HG03342 (cell line): ENCODE measurements at regions not wholly inside any gene's neighbourhood (a gene's known extent, or its start where the extent isn't known, plus 50 kb on each side); places are given as distances from the start of the nearest gene placed in this dataset.
A peak's percentile ranks its signal among the peaks of the same experiment; 100 is the strongest.

Source experiments
- ATAC-seq: cut with Tn5 transposase; IDR thresholded peaks from one replicate; pipeline ENCODE4 v1.9.1; 2021; ENCODE audit warnings: mild to moderate bottlenecking, moderate library complexity; ENCODE audit not compliant: unreplicated experiment

DNA sequence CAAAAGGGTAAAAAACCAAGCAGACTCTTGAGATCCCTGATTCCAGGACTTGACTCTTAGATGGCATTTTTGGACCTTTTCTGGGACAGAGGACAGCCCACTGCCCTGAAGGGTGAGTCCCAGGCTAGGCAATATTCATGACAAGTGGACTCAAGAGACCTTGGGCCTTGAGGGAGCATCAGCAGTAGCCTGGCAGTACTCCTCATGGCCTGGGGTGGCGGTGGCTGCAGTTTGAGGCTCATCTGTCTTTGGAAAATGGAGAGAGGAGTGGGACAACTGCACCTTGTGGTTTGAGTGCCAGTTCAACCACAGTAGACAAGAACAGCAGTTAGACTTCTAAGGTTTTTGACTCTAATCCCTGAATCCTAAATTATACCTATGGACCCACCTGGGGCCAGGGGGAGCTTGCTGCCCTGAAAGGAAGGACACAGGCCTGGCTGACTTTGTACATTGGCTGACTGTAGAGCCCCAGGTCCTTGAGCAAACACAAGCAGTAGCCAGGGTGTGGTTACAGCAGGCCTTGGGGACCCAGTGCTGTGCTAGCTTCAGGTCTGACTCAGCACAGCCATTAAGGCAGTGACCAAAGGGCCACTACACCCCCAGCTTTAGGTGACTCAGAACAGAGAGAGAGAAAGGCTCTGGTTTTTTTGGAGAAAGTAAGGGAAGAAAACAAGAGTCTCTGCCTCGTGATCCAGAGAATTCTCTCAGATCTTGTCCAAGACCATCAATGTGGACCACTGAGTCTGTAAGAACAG, 1023.2 kb downstream of the KCNT2 start:
- no peak for ATAC-seq

DNA sequence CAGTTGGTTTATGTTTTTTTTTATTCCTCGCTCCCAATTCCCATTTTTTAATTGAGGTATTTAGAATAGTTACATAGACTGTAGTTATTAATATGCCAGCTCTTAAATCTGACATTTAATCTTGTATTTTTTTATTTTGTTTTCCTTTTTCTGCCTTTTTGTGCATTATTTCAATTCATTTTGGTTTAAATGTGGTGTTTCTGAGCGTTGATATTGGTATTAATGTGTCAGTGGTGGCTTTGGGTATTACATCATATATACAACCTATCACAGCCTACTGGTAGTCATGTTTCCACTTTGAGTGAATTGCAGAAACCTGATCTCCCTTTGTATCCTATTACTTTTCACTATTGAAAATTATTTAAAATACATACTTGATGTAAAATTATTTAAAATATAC, 1027.3 kb downstream of the KCNT2 start:
- ATAC-seq: peak; percentile 58

DNA sequence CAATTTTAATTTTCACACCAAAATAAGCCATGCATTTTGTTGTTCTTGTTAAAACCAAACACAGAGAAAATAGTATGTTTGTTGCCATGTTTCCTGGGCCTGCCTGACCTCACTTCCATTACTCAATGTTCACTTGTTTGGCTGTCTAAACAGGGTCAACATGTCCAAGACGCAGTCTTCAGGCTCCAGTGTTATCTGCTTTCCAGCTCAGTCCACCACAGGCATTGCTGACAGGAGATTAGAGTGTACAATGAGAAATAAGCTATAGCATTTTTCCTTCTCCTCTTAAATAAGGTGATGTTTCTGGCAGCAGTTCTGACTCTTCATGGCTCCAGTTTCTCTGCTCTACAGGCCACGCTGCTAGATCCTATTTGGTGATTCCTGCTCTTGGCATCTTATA, 1030.5 kb downstream of the KCNT2 start:
- no peak for ATAC-seq

DNA sequence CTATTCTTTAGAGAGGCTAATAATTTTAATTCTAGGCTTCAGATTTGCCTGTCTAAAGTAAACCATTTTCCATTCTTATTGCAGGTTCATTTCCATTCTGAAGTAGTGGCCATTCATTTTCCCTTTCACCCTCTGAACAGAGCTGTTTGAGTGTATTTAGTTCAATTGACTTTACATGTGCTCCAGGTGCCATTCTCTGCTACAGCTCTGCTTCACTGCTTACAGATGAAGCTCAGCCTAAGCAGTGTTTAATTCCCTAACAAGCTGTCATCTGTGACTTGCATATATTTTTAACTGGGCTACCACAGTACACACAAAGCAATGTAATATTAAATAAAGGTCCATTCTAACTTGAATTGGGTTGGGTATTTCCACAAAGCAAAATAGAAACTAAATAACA, 1031.6 kb downstream of the KCNT2 start:
- ATAC-seq: no peak

DNA sequence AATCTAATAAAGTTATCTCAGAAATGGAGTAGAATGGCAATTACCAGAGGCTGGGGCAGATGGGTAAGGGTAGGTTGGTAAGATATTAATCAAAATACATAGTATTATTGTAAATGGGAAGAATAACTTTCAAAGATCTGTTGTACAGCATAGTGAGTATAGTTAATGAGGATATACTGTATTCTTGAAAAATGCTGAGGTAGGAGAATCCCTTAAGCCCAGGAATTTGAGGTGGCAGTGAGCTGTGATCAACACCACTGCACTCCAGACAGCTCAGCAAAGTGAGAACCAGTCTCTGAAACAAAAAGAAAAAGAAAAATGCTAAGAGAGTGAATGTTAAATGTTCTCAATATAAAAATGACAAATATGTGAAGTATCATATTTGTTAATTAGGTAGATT, 1033.7 kb downstream of the KCNT2 start:
- no peak for ATAC-seq

DNA sequence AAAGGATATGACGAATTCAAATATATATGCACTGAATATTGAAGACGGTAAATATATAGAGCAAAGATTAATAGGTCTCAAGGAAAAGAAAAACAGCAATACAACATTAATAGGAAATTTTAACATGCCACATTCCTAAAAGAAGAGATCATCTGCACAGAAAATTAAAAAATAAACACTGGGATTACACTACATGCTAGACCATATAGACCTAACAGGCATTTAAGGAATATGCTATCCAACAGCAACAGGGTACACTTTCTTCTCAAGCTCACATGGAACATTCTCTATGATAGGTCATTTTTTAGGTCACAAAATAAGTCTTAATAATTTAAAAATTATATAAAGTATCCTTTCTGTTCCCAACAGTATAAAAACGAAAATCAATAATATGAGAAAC, 1038.3 kb downstream of the KCNT2 start:
- ATAC-seq: no peak

DNA sequence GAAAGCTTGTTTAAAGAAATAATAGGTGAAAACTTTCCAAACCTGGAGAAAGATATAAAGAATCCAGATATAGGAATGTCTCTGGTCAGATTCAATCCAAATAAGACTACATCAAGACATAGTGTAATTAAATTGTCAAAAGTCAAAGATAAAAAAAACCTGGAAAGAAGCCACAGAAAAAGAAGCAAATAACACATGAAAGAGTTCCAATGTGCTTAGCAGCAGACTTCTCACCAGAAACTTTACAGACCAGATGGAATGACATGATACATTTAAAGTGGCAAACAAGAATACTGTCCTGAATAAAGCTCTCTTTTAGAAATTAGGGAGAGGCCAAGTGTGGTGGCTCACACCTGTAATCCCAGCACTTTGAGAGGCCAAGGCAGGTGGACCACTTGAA, 1039.9 kb downstream of the KCNT2 start:
- ATAC-seq: no peak

DNA sequence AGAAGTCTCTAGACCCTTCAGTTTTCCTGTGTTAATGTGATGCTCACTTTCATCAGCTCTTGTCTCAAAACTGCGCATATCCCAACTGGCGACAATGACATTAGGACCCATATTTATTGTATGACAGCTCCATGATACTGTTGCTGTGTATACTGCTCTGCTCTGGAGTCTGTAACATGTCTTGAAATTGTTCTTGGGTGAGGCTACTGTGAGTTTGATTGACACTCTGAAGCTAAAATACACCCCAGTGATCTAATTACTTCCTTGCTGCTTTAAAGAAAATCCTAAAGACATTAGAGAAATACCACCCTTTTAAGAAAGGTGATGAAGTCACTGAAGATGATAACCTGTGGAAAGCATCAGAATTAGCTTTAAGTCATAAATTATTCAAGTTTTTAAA, 1046.2 kb downstream of the KCNT2 start:
- ATAC-seq: no peak

DNA sequence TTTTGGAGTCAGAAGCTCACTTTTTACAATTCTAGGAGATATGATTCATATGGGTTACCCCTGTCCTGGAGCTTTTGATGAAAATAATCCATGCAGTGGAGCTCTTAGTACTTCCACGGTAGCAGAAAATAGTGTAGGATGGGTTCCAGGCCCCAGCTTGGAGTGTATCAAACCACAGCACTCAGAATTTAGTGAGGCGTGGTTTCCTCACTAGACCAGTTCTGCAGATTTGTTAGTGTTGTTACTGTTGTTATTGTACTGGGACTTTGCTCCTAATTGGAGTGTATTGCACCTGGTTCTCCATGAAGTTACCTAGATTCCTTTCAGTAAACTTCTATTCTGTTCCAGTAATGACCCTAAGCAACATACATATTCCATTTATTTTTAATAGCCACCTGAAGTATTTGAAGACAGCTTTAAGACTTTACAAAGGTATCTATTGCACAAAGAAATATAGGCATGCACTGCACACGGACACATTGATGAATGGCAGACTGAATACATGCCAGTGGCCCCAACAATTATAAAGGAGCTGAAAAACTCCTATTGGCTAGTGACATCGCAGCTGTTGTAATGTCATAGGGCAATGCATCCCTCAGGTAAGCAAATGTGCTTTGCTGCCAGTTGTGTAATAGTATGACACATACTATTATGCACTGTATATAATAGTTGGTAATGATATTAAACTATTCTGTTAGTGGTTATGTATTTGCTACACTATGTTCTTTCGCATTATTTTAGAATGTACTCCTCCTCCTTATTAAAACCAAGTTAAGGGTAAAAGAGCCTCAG, 1058.0 kb downstream of the KCNT2 start:
- ATAC-seq: no peak

DNA sequence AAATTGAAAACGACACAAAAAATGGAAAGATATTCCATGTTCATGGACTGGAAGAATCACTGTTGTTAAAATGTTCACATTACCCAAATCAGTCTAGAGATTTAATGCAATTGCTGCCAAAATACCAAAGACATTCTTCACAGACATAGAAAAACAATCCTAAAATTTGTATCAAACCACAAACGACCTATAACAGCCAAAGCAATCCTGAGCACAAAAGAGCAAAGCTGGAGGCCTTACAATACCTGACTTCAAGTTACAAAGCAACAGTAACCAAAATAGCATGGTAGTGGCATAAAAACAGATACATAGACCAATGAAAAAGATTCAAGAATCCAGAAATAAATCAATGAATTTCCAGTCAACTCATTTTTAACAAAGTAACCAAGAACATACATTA, 1077.3 kb downstream of the KCNT2 start:
- no peak for ATAC-seq

DNA sequence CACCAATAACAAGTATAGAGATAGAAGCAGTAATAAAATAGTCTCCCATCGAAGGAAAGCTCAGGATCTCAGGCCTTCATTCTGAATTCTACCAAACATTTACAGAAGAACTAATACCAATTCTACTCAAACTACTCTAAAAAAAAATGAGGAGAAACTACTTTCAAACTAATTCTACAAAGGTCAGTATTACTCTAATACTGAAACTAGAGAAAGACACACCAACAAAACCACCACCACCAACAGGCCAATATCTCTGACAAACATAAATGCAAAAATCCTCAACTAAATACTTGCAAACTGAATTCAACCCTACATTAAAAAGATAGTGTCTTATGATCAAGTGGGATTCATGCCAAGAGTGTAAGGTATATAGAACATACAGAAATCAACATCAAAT, 1078.4 kb downstream of the KCNT2 start:
- ATAC-seq: no peak

DNA sequence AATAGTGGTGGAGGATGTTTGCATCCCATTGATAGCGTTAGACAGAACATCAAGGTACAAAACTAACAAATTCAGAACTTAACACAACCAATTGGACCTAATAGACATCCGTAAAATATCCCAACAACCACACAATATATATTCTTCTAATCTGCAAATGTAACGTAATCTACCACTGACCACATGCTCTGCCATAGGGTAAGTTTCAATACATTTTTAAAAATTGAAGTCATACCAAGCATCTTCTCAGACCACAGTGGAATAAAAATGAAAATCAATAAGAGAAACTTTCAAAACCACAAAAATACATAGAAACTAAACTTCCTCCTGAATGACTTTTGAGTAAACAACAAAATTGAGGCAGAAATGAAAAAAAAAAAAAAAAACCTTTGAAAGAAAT, 1087.5 kb downstream of the KCNT2 start:
- ATAC-seq: no peak

DNA sequence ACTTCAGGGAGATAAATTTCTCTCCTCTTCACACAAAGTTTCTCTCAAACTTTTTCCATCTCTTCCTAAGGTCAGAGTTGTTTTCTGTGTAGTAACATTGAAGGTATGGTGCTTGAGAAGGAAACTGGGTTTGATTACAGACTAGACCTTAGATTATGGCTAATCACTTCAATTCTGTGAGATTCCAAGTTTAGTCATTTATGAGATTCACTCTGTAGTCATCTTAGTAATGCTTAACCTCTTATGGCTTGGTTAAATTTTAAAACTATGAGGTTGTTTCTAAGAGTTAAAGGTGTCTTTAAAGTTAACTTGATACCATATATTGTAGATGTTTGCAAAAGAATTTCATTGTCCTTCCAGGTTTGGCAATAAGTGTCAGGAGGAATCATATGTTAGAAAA, 1092.2 kb downstream of the KCNT2 start:
- ATAC-seq: no peak

DNA sequence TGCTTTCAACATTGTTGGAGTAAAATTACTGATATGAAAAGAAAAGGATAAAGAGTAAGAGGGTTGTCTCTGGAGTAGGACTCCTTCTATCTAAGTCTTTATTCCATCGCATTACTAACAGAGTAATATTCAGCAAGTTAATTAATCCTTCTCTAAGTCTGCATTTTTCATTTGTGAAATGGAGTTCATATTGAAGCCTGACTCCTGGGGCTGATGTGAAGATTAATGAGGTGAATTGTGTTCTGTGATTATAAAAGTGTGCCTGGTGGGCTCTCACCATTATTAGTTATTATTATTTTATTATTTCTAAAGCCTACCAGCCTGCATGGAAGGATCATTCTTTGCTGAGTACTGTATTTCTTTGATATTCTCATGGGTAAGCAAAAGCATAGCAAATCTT, 1096.7 kb downstream of the KCNT2 start:
- ATAC-seq: no peak

DNA sequence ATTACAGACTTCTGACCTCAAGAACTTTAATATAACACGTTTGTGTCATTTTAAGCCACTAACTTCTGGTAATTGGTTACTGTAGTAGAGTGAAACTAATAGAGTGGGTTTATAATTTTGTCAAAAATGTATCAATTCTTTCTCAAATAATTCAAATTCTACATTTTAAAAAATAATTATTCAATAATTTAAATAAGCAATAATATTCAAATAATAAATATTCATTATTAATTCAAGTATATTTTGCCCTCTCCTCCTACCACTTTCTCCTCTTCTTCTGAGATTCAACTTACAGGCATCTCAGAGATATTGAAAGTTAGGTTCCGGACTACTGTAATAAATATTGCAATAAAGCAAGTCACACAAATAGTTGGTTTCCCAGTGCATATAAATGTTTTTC, 1107.1 kb downstream of the KCNT2 start:
- no peak for ATAC-seq

DNA sequence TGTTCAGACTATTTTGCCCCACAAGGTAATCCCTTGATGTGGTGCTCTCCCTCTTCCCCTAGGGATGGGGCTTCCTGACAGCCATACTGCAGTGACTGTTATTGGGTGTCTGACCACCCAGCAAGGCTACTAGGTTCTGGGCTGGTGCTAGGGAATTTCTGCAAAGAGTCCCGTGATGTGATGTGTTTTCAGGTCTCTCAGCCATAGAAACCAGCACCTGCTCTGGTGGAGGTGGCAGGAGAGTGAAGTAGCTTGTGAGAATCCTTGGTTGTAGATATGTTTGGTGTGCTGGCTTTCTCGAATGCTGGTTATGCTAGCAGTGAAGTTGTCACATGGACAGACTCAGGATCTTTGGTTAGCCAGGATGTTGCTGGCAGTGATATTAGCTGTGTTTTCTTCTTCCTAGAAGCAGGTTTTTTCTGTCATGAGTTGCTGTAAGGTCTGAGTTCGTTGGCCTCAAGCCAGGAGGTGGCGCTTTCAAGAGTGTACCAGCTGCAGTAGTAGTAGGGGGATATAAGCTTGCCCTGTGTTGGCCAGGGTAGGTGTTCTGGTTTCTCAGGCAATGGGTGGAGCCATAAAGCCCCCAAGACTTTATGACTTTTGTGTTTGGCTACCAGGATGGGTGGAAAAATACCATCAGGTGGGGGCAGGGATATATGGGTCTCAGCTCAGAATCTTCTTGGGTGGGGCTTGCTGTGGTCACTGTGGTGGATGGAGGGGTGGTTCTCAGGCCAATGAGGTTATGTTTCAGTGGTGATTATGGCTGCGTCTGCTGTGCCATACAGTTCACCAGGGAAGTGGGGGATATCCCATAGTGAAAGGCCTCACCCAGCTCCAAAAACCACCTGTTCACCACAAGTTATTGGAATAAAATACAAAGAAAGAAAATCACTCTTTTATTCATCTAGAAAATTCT, 1112.3 kb downstream of the KCNT2 start:
- ATAC-seq: peak; percentile 50

DNA sequence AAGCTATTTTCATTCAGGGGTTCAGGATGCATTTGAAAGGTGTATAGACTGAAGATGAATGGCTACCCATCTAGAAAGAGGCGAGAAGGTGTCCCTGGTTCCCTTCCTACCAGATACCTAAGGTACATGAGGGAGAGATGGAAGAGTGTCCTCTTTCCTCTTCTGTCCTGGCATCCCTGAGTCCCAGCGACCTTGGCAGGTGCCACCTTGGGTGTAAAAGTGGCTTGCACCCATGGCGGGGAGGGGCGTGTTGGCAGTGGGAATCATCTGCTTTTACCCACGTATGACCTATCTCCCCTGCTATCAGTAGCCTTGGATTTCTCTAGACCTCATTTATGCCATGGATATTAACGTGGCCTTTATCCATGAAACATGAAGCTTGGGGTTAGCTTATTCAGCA, 1126.1 kb downstream of the KCNT2 start:
- no peak for ATAC-seq

DNA sequence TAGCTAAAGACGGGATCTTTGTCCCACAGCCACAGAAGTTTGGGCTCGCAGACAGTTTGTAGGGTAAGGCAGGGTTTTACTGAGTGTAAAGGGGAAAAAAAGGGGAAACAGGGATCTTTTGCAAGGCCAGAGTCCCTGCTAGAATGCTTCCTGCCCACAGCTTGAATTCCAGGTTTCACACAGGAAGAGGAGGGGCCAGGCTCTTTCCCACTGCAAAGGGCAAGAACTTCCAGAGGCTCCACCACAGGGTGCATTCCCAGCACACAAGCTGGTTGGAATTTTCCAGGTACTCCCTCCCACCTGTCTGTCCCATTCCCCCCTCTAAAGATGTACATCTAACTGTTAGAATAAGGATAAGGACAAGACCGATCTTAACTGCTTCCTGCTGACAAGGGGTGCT, 1126.9 kb downstream of the KCNT2 start:
- ATAC-seq: no peak

DNA sequence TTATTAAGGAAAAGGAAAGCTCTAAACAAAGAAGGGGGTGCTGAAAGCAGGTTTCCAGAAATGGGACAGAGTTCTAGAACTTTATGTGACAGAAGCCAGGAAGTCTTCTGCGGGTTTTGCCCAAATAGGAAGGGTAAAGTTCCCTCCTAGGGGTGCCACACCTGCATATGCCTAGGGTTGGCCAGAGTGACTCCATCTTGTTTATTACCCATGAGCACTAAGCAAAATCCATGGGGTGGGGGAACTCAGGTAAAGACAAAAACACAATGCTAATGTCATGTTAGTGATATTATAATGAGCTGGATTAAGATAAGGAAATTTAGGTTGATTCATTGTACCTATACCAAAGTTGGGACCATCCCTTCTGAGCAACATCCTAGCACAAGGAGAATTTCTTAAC, 1132.7 kb downstream of the KCNT2 start:
- no peak for ATAC-seq

DNA sequence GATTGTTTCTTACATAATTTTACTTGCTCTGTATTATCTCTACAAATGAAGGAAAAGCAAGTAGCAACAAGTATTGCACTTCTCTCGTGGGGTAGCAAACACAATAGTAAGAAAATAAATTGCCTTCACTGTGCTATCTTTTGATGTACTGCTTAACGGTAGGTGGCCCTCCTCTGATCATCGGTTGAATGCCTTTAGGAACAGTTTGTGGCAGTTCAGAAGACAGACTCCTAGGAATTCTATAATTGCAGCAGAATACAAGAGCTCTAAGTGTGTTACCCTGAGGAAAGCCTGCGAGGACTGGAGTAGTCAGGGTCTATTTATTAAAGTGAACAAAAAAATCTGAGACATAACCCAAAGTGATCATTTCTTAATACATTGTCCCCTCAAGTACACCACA, 1135.9 kb downstream of the KCNT2 start:
- no peak for ATAC-seq

DNA sequence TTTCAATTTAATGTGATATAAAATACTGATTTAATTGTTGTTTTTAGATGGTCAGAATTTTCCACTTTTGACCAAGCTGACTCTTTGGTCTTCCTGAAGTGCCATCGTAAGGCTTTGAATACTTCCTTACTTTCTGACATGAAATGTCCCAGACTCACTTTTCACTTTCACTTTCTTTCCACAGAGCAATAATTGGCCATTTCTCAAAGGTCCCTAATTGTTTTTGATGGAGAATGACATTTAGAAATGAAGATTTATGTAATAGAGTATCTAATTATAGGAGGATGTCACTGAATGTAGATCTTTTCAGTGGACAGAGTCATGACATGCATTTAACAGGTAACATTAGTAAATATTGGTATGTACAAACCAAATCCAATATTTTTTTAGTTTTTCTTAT, 1141.6 kb downstream of the KCNT2 start:
- no peak for ATAC-seq

DNA sequence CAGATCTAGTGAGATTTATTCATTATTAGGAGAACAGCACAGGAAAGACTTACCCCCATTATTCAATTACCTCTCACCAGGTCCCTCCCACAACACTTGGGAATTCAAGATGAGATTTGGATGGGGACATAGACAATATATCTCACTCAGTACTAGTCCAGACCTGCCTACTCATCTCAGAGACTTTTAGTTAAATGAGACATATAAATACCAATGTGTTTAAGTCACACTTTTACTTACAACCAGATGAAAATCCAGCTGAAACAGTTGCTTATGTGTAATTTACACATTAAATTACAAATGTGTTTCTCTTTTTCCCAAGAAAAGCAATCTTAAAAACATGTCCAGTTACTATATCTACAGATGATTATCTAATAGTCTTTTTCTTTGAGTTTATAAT, 1145.6 kb downstream of the KCNT2 start:
- no peak for ATAC-seq
